Kasumi-1 (cell line): ENCODE measurements at regions not wholly inside any gene's neighbourhood (a gene's known extent, or its start where the extent isn't known, plus 50 kb on each side); places are given as distances from the start of the nearest gene placed in this dataset.
"Not testable (repeated sequence)": the region's sequence is repeated elsewhere in the genome, so short reads cannot be mapped to it uniquely, and the experiment has no call there.

Experiments
- DNase-seq, 2 experiments: peaks; one replicate each; lab custom pipeline; 2025; lab: John Stamatoyannopoulos, UW

GRCh38 chr5:169413416-169413815, 112.5 kb upstream of the SLIT3 start:
- no peak for DNase-seq

- DNase-seq: no peak
These were observed 111.9 kb upstream of the SLIT3 start for GRCh38 chr5:169412831-169413230.

DNA sequence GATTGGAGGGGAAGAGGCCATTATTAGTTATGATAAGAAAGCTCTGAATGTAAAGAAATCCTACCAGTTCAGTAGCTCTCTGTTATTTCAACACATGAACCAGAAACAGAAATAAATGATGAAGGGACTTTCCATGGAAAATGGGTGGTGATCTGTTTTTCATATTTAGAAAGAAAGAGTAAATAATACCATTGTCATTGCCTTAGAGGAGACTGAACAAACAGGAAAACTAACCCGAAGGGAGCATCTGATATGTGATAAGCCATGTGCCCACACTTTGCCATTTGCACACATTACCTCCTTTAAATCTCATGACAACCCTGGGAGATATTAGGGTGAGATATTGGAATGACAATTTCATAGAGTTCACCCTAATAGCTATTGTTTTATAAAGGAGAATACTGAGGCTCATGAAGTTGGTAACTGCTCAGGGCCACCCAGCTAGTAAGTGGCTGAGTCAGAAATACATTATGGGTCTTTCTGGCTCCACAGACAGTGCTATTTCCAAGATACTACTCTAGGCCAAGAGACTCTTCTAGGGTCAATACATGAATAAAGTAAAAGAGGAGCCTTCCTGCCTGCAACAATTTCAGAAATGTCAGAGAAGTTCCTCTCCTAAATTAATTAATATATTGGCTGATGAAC, 111.0 kb upstream of the SLIT3 start:
- no peak for DNase-seq

GRCh38 chr5:169410996-169411783, 110.3 kb upstream of the SLIT3 start:
- DNase-seq: no peak

GRCh38 chr5:169408731-169409130, 107.8 kb upstream of the SLIT3 start:
- no peak for DNase-seq

- DNase-seq: no peak
These were observed 107.2 kb upstream of the SLIT3 start for GRCh38 chr5:169408171-169408570.

DNA sequence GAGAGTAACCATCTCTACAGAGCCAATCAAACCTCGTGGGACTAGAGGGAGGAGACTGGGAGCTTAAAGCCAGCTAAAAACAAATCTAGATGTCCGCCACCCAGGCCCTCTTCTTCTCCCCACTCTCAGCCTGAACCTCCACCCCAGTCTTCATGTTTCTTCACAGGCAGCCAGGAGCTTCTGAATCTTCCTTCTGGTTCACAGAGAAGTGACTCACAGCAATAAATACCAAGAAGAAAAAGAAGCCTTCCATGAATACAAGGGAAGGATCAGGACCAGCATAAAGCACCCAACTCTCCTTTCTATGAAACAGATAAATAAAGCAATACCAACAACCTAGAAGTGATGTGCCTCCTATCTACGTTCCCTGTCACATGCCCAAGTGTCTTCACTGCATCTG, 103.3 kb upstream of the SLIT3 start:
- no peak for DNase-seq

DNA sequence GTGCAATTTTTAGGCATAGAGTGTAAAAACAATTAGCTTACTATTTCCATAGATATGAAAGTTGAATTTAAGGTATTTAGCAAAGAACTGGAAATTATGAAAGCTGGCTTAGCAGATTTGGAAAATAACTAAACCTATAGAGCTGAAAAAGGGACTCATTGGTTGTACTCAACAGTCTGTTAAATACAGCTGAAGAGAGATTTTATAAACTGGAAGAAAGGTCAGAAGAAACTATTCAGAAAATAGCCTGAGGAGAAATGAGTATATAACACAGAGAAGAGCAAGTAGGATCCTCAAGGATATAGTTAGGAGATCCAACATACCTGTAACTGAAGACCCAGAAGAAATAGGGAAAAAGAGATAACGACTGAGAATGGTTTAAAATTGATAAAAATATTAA, 97.6 kb upstream of the SLIT3 start:
- no peak for DNase-seq

DNA sequence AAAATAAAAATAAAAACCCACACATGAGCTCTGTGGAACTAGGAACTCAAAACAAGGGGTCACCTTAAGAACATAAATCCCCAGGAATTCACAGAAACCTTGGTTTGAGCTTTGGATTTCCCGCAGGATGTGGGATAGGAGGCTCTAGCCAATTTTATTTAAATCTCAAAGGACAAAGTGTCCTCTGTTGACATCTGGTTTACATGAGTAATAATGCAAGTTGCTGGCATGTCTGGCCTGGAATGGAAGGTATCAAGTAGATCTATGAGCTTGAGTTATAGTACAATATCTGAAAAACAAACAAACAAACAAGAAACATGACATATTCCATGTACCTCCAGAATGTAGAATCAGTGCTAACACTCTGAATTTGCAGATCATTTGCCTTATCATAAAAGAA, 94.2 kb upstream of the SLIT3 start:
- no peak for DNase-seq

GRCh38 chr5:169394371-169394770, 93.4 kb upstream of the SLIT3 start:
- no peak for DNase-seq

- DNase-seq: no peak
These were observed 93.0 kb upstream of the SLIT3 start for GRCh38 chr5:169393907-169394306.

DNA sequence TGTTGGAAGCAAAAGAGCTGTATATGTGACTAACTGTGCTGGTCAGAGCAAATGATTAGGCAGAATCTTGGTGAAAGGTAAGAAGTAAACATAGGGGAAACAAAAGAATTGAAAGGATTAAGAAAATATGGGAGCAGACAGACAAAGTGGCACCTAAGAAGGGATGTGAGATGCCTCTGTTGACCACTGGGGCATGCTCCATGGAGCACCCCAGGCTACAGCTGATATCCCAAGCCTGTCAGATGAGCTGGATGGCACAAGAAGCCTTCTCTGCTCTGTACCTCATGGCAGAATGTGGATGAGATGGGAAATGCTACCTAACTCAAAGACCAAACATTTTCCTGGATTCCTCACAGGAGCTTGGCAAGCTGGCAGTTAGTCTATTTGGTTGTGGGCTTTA, 89.3 kb upstream of the SLIT3 start:
- DNase-seq: no peak

GRCh38 chr5:169389318-169389717, 88.4 kb upstream of the SLIT3 start:
- no peak for DNase-seq

- DNase-seq: no peak
These were observed 84.7 kb upstream of the SLIT3 start for GRCh38 chr5:169385636-169386035.

- DNase-seq: no peak
These were observed 83.7 kb upstream of the SLIT3 start for GRCh38 chr5:169384661-169385060.

DNA sequence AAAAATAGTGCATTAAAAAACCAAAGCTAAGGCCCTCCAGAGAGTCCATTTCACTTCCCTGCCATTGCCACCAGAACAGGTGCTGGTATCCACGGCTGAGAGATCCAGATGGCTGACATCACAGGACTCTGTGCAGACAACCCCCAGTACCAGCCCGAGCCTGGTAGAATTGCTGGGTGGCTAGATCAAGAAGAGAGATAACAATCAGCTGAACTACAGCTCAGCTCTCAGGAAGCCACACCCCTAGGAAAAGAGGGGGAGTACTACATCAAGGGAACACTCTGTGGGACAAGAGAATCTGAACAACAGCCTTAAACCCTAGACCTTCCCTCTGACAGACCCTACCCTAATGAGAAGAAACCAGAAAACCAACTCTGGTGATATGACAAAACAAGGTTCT, 73.8 kb upstream of the SLIT3 start:
- DNase-seq: no peak

- DNase-seq: no peak
These were observed 73.2 kb upstream of the SLIT3 start for GRCh38 chr5:169374111-169374510.

DNA sequence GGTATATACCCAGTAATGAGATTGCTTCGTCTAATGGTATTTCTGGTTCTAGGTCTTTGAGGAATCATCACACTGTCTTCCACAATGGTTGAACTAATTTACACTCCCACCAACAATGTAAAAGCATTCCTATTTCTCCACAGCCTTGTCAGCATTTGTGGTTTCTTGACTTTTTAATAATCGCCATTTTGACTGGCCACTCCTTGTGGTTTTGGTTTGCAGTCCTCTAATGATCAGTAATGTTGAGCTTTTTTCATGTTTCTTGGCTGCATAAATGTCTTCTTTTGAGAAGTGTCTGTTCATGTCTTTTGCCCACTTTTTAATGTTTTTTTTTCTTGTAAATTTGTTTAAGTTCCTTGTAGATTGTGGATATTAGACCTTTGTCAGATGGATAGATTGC, 70.9 kb upstream of the SLIT3 start:
- DNase-seq: not testable (repeated sequence)

- DNase-seq: no peak
These were observed 68.2 kb upstream of the SLIT3 start for GRCh38 chr5:169369130-169369529.

GRCh38 chr5:169367861-169368260, 66.9 kb upstream of the SLIT3 start:
- DNase-seq: no peak

GRCh38 chr5:169357291-169357690, 56.4 kb upstream of the SLIT3 start:
- no peak for DNase-seq

DNA sequence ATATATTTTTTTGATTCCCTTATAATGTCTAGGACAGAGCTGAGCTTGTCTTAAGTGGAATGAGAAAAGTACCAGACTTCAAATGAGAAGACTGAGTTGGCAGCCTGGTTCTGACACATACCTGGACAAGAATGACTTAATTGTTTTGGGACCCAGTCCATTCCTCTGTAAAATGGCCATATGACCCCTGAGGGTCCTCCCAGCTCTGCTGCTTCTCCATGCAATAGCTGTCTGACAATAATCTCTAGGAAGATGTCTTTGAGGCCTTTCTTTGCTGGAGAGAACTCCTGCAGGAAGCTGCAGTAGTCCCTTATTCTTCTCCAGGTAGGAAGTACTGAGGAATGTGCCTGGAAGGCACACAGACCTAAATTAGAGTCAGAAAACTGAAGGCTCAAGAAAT, 55.9 kb upstream of the SLIT3 start:
- DNase-seq: no peak

DNA sequence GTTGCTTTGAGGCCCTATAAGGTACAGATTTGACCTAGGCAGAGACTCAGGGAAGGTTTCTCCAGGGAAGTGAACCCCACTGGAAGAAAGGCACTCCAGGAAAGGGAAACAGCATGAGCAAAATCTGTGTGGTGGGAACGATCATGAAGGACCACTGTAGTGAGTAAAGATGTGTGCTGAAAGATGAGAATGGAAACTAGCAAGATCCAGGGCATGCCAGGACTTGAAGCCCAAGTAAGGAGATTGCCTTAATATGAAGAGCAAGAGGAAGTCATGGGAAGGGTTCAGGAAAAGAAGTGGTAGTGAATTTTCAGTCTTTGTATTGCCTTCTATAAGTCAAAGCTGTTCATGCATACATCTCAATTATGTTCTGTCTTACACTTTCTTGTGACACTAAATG, 55.2 kb upstream of the SLIT3 start:
- DNase-seq: no peak

GRCh38 chr5:169354921-169355320, 54.0 kb upstream of the SLIT3 start:
- no peak for DNase-seq
